HFFc6 (cell line): ENCODE measurements at regions not wholly inside any gene's neighbourhood (a gene's known extent, or its start where the extent isn't known, plus 50 kb on each side); places are given as distances from the start of the nearest gene placed in this dataset.

Experiments
- DNase-seq: peaks from one replicate; pipeline ENCODE4 v3.0.0-alpha.2; 2018
- H3K27ac Mint-ChIP-seq: 2 replicates; pipeline ENCODE4 v1.8.0; 2020; ENCODE audit warnings: mild to moderate bottlenecking, mixed read lengths
- H3K27me3 Mint-ChIP-seq: 2 replicates; pipeline ENCODE4 v1.8.0; 2021; ENCODE audit warnings: mild to moderate bottlenecking, moderate library complexity, mixed read lengths; ENCODE audit not compliant: insufficient read depth
- H3K36me3 Mint-ChIP-seq: 2 replicates; pipeline ENCODE4 v1.8.0; 2021; ENCODE audit warnings: low read depth, mixed read lengths
- H3K4me1 Mint-ChIP-seq: 2 replicates; pipeline ENCODE4 v1.8.0; 2020; ENCODE audit warnings: low read depth, mixed read lengths
- H3K4me3 Mint-ChIP-seq: 2 replicates; pipeline ENCODE4 v1.8.0; 2020; ENCODE audit warnings: mild to moderate bottlenecking, moderate library complexity, mixed read lengths
- H3K9me3 Mint-ChIP-seq: 2 replicates; pipeline ENCODE4 v1.8.0; 2020; ENCODE audit warnings: mild to moderate bottlenecking, mixed read lengths
- TF ChIP-seq, protein P1 (sequence below): fragments of 200-600 bp; sonication (generic); IDR thresholded peaks from 2 replicates; pipeline ENCODE4 v1.5.0; 2021; ENCODE audit warnings: antibody characterized with exemption, mild to moderate bottlenecking

DNA sequence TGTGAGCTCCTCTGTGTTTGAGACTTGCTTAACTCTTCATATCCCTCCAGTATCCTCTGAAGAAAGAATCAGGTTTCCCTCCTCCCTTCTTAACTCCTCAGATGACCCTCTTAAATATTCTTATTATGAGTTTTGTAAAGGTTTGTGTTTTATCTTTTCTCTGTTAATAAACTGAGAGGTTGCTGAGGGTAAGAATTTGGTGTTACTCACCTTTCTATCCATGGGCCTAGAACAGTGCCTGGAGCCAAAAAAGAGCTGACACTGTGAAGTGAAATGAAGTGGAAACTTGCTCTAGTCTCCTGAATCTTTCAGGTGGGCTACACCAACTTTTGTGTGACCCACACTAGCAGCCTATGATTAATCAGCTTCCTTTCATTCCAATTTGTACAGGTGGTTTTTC lies 208.4 kb downstream of the CSNK1G3 start:
- DNase-seq = no peak
- no peak overlapping the region for H3K4me3 Mint-ChIP-seq
- peaks cover 49% of the 10 kb centered on the region for H3K4me1 Mint-ChIP-seq
- TF ChIP-seq, protein P1, sequence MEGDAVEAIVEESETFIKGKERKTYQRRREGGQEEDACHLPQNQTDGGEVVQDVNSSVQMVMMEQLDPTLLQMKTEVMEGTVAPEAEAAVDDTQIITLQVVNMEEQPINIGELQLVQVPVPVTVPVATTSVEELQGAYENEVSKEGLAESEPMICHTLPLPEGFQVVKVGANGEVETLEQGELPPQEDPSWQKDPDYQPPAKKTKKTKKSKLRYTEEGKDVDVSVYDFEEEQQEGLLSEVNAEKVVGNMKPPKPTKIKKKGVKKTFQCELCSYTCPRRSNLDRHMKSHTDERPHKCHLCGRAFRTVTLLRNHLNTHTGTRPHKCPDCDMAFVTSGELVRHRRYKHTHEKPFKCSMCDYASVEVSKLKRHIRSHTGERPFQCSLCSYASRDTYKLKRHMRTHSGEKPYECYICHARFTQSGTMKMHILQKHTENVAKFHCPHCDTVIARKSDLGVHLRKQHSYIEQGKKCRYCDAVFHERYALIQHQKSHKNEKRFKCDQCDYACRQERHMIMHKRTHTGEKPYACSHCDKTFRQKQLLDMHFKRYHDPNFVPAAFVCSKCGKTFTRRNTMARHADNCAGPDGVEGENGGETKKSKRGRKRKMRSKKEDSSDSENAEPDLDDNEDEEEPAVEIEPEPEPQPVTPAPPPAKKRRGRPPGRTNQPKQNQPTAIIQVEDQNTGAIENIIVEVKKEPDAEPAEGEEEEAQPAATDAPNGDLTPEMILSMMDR = no peak
- H3K27me3 Mint-ChIP-seq = no peaks in the 10 kb centered on the region
- peaks cover 4% of the 10 kb centered on the region; the same call in 1 of the 2 replicates for H3K9me3 Mint-ChIP-seq
- peak overlapping the region; percentile 24; the same call in 1 of the 2 replicates for H3K27ac Mint-ChIP-seq
- H3K36me3 Mint-ChIP-seq = peaks cover 8% of the 10 kb centered on the region; the same call in 1 of the 2 replicates

GRCh38 chr5:123719004-123719403 lies 207.0 kb downstream of the CSNK1G3 start:
- H3K9me3 Mint-ChIP-seq = peaks cover 4% of the 10 kb centered on the region; the same call in 1 of the 2 replicates
- peak; percentile 28 for DNase-seq
- H3K27ac Mint-ChIP-seq = peak overlapping the region; percentile 36; the same call in 1 of the 2 replicates
- H3K36me3 Mint-ChIP-seq = peaks cover 8% of the 10 kb centered on the region; the same call in 1 of the 2 replicates
- TF ChIP-seq, protein P1 = no peak
- H3K27me3 Mint-ChIP-seq = no peaks in the 10 kb centered on the region
- H3K4me3 Mint-ChIP-seq = no peak overlapping the region; the same call in 1 of the 2 replicates
- H3K4me1 Mint-ChIP-seq = peaks cover 49% of the 10 kb centered on the region

DNA sequence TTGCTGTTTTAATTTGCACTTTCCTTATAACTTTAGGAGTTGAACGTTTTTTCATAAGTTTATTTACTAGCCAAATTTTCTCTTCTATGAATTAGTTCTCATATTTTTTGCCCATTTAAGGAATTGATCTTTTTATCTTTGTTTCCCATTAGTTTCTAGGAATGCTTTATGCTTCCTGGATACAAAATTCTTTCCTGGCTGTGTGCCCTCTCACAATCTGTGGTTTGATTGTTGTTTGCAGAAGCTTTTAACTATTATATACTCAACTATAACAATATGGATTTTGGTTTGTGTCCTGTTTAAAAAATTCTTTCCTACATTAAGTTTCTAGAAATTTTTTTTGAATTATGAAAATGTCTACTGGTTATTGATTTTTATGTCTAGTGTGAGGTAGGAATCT lies 206.3 kb downstream of the CSNK1G3 start:
- no peak for DNase-seq
- peaks cover 7% of the 10 kb centered on the region; the same call in 1 of the 2 replicates for H3K9me3 Mint-ChIP-seq
- peaks cover 13% of the 10 kb centered on the region for H3K36me3 Mint-ChIP-seq
- no peak overlapping the region for H3K27ac Mint-ChIP-seq
- peaks cover 49% of the 10 kb centered on the region for H3K4me1 Mint-ChIP-seq
- TF ChIP-seq, protein P1 = no peak
- H3K27me3 Mint-ChIP-seq = no peaks in the 10 kb centered on the region
- H3K4me3 Mint-ChIP-seq = no peak overlapping the region

DNA sequence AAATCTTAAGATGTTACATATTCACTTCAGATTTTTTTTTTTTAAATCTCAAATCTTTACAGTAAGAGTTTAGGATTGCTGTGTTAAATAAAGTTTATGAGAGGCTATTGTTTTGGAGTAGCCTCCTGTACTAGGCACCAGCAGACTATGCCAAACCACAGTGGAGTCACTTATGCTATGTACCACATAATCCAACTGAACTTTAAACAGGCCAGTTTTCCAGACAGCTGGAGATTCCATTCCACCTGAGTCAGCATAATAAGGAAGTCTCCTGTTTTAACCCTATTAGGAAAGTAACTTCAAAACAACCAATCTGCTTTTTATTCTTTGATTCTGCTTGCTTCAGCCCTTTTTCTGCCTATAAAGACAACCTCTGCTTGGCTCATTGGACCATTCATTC lies 205.2 kb downstream of the CSNK1G3 start:
- TF ChIP-seq, protein P1 = no peak
- Mint-ChIP-seq H3K27me3 (no peaks in the 10 kb centered on the region), H3K4me1 (peaks cover 49% of the 10 kb centered on the region), H3K36me3 (peaks cover 17% of the 10 kb centered on the region), H3K4me3 (no peak overlapping the region), H3K27ac (no peak overlapping the region), H3K9me3 (peaks cover 14% of the 10 kb centered on the region; the same call in 1 of the 2 replicates)
- DNase-seq = peak; percentile 36

DNA sequence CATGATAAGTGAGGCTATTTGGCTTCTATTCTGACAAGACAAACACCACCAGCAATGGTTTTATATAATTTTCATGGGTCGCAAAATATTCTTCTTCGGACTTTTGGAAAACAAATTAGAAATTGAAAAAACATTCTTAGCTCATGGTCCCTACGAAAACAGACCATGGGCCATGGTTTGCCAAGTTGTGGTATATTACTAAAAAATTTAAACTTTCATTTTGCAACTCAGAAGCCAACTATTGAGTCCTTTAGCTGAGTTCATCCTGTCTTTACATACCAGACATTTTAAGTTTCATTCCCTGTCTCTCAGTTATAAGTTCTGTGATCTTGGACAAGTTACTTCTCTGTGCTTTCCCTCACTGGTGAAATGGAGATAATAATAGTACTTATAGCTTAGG lies 198.1 kb downstream of the CSNK1G3 start:
- Mint-ChIP-seq H3K27ac (peak overlapping the region; percentile 92), H3K4me1 (peaks cover 67% of the 10 kb centered on the region), H3K9me3 (peaks cover 22% of the 10 kb centered on the region), H3K4me3 (no peak overlapping the region; the same call in 1 of the 2 replicates), H3K36me3 (peaks cover 24% of the 10 kb centered on the region), H3K27me3 (peaks cover 2% of the 10 kb centered on the region; the same call in 1 of the 2 replicates)
- DNase-seq = no peak
- TF ChIP-seq, protein P1 = no peak

DNA sequence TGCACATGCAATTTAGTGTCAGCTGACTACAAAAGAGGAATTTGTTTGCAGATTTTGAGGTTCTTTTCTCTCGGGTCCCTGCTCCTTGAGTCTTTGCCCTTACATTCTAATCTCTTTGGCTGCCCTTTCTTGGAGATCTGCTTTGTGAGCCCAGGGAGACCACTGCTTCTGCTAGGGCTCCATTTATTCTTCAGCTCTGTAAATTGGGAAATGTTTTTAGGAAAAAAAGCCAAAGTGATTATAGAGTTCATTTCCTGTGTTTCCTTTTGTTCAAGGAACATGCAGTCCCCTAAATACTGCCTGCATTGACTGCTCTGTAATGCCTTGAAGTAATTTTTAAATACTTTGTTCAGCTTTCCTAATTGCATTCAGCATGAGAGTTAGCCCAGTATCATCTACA lies 197.4 kb downstream of the CSNK1G3 start:
- Mint-ChIP-seq H3K27ac (peak overlapping the region; percentile 92), H3K27me3 (peaks cover 2% of the 10 kb centered on the region; the same call in 1 of the 2 replicates), H3K9me3 (peaks cover 22% of the 10 kb centered on the region), H3K4me3 (peak overlapping the region; percentile 45), H3K4me1 (peaks cover 69% of the 10 kb centered on the region), H3K36me3 (peaks cover 24% of the 10 kb centered on the region)
- TF ChIP-seq, protein P1 = no peak
- DNase-seq = no peak
